Hindlimb muscle (tissue), 1 donor: ENCODE measurements at regions not wholly inside any gene's neighbourhood (a gene's known extent, or its start where the extent isn't known, plus 50 kb on each side); places are given as distances from the start of the nearest gene placed in this dataset.

Experiments
- DNase-seq: peaks from one replicate; pipeline ENCODE4 v3.0.0-alpha.2; 2013

- no peak for DNase-seq
Measured at GRCh38 chr20:7540018-7540417, 400.2 kb downstream of the HAO1 start.

DNA sequence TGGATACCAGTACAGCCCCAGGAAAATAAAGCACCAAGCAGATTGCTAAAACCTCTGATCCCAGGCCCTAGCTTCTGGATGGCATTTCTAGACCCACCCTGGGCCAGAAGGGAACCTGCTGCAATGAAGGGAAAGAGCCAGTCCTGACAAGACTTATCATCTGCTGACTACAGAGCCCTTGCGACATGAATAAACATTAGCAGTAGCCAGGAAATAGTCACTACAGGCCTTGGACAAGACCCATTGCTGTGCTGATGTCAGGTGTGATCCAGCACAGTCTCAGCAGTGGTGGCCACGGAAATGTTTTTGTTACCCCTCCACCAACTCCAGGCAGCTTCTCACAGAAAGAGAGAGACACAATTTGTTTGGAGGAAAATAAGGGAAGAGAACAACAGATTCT, 399.3 kb downstream of the HAO1 start:
- no peak for DNase-seq

DNA sequence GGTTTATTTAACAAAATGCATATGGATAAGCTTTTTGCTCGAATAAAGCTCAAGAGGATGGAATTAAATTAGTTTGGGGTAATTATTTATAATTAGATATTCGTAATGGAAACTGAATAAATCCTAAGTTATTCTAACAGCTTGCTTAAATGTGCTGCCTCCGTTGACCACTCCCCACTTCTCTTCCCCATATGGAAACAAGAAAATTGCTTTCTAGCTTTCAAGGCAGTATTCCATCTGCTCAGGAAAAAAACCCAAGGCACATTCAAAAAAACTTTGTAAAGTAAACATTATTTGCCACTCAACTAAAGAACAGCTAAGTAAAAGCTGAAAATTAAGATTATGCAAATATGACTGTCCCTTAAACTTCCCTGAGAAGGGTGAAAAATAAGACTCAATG, 369.2 kb downstream of the HAO1 start:
- no peak for DNase-seq

GRCh38 chr20:7571521-7572055, 368.7 kb downstream of the HAO1 start:
- DNase-seq, result no peak

- no peak for DNase-seq
Measured at GRCh38 chr20:7579888-7580287, 360.4 kb downstream of the HAO1 start.

- no peak for DNase-seq
Measured at GRCh38 chr20:7585126-7585679, 355.1 kb downstream of the HAO1 start.

- DNase-seq, result no peak
Measured at GRCh38 chr20:7586481-7586880, 353.8 kb downstream of the HAO1 start.

DNA sequence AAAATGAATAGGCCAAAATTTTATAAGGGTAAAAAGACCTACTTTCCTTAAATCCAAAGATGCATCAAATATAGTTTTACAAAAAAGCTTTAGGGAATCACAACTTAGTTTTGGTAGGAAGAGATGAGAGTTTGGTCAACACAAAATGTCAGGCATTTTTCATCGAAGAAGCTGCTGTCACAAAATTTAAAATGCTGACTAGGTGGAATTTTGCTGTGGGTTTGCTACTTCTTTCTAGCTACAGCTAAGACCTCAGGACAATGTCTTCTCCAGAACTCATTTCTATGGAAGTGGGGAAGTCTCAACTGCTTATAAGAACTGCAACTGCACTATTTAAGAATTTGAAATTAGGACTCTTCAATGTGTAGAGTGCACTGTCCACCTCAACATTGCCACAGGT, 351.1 kb downstream of the HAO1 start:
- DNase-seq, result no peak

GRCh38 chr20:7596541-7596940, 343.7 kb downstream of the HAO1 start:
- no peak for DNase-seq

GRCh38 chr20:7601431-7601830, 338.8 kb downstream of the HAO1 start:
- DNase-seq, result no peak

DNA sequence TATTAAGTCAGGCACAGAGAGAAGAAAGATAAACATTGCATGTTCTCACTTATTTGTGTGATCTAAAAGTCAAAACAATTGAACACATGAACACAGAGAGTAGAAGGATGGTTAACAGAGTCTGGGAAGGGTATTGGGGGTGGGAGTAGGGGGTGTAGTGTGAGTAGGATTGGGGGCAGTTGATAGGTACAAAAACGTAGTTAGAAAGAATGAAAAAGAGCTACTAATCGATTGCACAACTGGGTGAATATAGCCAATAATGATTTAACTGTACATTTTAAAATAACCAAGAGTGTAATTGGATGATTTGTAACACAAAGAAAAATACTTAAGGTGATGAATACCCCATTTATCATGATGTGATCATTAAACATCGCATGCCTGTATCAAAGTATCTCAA, 333.3 kb downstream of the HAO1 start:
- DNase-seq, result no peak

DNA sequence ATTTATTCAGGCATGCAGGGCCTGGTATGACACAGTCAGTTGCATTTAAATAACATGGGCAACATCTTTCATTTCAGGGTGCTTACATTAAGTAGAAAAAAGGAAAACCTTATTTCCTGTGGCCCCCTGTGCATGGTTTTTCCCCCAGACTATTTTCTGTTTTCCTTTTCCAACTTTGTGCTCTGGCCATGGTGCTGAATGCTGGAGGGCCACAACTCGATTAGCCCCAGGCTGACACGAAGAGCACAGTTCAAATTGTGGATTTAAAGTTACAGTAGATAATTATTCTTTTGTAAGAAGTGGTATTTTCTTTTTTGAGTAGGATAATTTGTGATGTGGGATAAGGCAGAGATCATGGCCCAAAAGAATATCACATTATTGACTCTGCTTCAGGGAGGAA, 332.0 kb downstream of the HAO1 start:
- no peak for DNase-seq

DNA sequence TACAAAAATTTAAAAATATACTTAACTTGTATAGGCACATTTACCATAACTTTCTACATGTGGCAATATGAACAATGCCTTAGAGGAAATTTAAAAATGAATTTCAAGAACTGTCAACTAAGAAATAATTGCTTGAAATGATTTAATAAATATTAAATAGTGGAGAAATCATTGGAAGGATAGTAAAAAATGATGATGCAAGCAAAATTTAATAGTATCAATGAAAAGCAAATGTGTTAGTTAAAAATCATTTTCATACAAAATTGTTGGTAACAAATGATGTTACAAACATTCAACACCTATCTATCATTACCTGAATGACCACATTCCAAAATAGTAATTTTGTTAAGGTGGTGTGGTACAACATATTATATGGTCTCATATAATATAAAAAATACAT, 331.0 kb downstream of the HAO1 start:
- DNase-seq, result no peak

- no peak for DNase-seq
Measured at GRCh38 chr20:7610681-7611080, 329.6 kb downstream of the HAO1 start.

- DNase-seq, result no peak
Measured at GRCh38 chr20:7617797-7618196, 322.5 kb downstream of the HAO1 start.

GRCh38 chr20:7622399-7622961, 317.8 kb downstream of the HAO1 start:
- no peak for DNase-seq

GRCh38 chr20:7624886-7625285, 315.4 kb downstream of the HAO1 start:
- DNase-seq, result no peak

GRCh38 chr20:7627734-7628663, 312.3 kb downstream of the HAO1 start:
- DNase-seq, result no peak

DNA sequence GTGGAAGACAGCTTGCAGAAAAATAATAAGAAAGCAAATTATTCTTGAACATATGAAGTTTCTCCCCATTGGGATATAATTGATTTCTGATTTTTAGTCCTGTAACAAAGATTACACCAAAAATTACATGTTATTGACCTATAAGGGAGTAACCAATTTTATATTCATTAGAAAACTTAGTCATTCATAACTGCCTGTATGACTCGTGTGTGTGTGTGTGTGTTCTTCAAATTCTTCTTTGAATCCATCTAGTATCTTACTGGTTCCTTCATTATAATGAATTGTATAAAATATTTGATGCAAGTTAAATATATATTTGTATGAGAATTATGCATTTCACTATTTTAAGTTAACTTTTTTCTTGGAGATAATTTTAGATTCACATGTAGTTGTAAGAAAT, 310.4 kb downstream of the HAO1 start:
- DNase-seq, result no peak

- DNase-seq, result no peak
Measured at GRCh38 chr20:7637184-7637583, 303.1 kb downstream of the HAO1 start.

GRCh38 chr20:7650086-7650879, 290.0 kb downstream of the HAO1 start:
- no peak for DNase-seq

DNA sequence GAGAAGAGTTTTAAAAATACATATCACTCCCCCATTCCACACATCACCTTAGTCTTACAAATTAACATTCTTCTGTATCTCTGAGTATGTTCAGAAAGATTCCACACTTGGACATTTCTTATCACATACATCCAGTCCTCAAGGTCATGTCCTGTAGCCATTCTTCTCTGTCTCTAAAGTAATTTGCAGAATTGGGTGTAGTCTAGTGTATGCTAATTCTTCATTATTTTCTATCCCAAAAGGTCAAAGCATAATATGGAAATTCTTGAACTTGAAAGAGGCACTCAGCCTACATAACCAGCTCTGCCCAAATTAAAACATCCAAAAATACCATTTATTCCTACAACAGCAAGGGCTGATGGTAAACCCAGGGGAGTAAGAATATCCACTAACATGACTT, 286.0 kb downstream of the HAO1 start:
- DNase-seq, result no peak
